Activated CD8-positive, alpha-beta T cell treated with anti-CD3 and anti-CD28 coated beads for 36 hours (primary cell): ENCODE measurements at regions not wholly inside any gene's neighbourhood (a gene's known extent, or its start where the extent isn't known, plus 50 kb on each side); places are given as distances from the start of the nearest gene placed in this dataset.

Experiments used
- ATAC-seq: fragments of 200-7000 bp; cut with Tn5 transposase; one replicate; pipeline ENCODE4 v1.10.0; 2021; ENCODE audit warnings: mild to moderate bottlenecking, moderate library complexity
- CTCF ChIA-PET: fragments of 350-600 bp; sonication (Branson Sonifier 250); formaldehyde crosslinking; loops from one replicate; lab custom pipeline; 2021; ENCODE audit warnings: antibody characterized with exemption; lab: Charles Lee
- POLR2A ChIA-PET: fragments of 350-600 bp; sonication (Branson Sonifier 250); formaldehyde crosslinking; loops from one replicate; lab custom pipeline; 2021; ENCODE audit warnings: antibody characterized with exemption; lab: Charles Lee
- DNase-seq: peaks from one replicate; pipeline ENCODE4 v3.0.0-alpha.2; 2020
- H3K27ac Mint-ChIP-seq: one replicate; pipeline ENCODE4 v1.8.0; 2021; ENCODE audit warnings: mild to moderate bottlenecking, mixed read lengths
- H3K27me3 Mint-ChIP-seq: one replicate; pipeline ENCODE4 v1.8.0; 2021; ENCODE audit warnings: mixed read lengths
- H3K36me3 Mint-ChIP-seq: one replicate; pipeline ENCODE4 v1.8.0; 2021; ENCODE audit warnings: low read depth, mixed read lengths
- H3K4me1 Mint-ChIP-seq: one replicate; pipeline ENCODE4 v1.8.0; 2021; ENCODE audit warnings: low read depth, mixed read lengths
- H3K4me3 Mint-ChIP-seq: one replicate; pipeline ENCODE4 v1.8.0; 2021; ENCODE audit warnings: mild to moderate bottlenecking, moderate library complexity, mixed read lengths
- H3K9me3 Mint-ChIP-seq: one replicate; pipeline ENCODE4 v1.8.0; 2021; ENCODE audit warnings: mixed read lengths
- CTCF ChIP-seq: fragments of 200-600 bp; IDR thresholded peaks from one replicate; pipeline ENCODE4 v1.8.0; 2022; ENCODE audit warnings: antibody characterized with exemption, mild to moderate bottlenecking
- intact Hi-C: fragments of 100-400 bp; cut with micrococcal nuclease; formaldehyde crosslinking; loops from one replicate; pipeline ENCODE4 v1.10.0; 2022

GRCh38 chr10:78815702-78816334 lies 252.9 kb upstream of the ZMIZ1 start:
- peaks cover 5% of the 10 kb centered on the region for H3K27me3 Mint-ChIP-seq
- H3K9me3 Mint-ChIP-seq, result no peaks in the 10 kb centered on the region
- TF ChIP-seq CTCF, result no peak
- intact Hi-C loops, result no loop called here
- ATAC-seq, result no peak
- H3K36me3 Mint-ChIP-seq, result no peaks in the 10 kb centered on the region
- no peak for DNase-seq
- ChIA-PET POLR2A (no interaction called here), CTCF (no interaction called here)
- H3K4me1 Mint-ChIP-seq, result no peaks in the 10 kb centered on the region
- no peak overlapping the region for H3K27ac Mint-ChIP-seq
- H3K4me3 Mint-ChIP-seq, result no peak overlapping the region

- Mint-ChIP-seq H3K4me3 (no peak overlapping the region), H3K9me3 (no peaks in the 10 kb centered on the region), H3K4me1 (no peaks in the 10 kb centered on the region), H3K27ac (no peak overlapping the region), H3K36me3 (no peaks in the 10 kb centered on the region), H3K27me3 (peaks cover 5% of the 10 kb centered on the region)
- ChIA-PET POLR2A (no interaction called here), CTCF (no interaction called here)
- DNase-seq (no peak), ATAC-seq (no peak)
- TF ChIP-seq CTCF, result no peak
- intact Hi-C loops, result no loop called here
Observed at GRCh38 chr10:78817361-78817760, 251.4 kb upstream of the ZMIZ1 start.

- Mint-ChIP-seq H3K4me1 (no peaks in the 10 kb centered on the region), H3K27me3 (peaks cover 5% of the 10 kb centered on the region), H3K27ac (no peak overlapping the region), H3K4me3 (no peak overlapping the region), H3K36me3 (no peaks in the 10 kb centered on the region), H3K9me3 (no peaks in the 10 kb centered on the region)
- ChIA-PET POLR2A (no interaction called here), CTCF (no interaction called here)
- no peak for TF ChIP-seq CTCF
- no peak for DNase-seq
- intact Hi-C loops, result no loop called here
- no peak for ATAC-seq
Observed at GRCh38 chr10:78817804-78818203, 251.0 kb upstream of the ZMIZ1 start.

- DNase-seq (no peak), ATAC-seq (no peak)
- POLR2A ChIA-PET, result no interaction called here
- Mint-ChIP-seq H3K27ac (no peak overlapping the region), H3K4me3 (no peak overlapping the region), H3K9me3 (no peaks in the 10 kb centered on the region), H3K4me1 (no peaks in the 10 kb centered on the region), H3K36me3 (no peaks in the 10 kb centered on the region), H3K27me3 (peaks cover 1% of the 10 kb centered on the region)
- CTCF ChIA-PET, result no interaction called here
- intact Hi-C loops, result no loop called here
- no peak for TF ChIP-seq CTCF
Observed at GRCh38 chr10:78819361-78820006, 249.3 kb upstream of the ZMIZ1 start.

GRCh38 chr10:78820007-78820362 lies 248.8 kb upstream of the ZMIZ1 start:
- intact Hi-C loops, result no loop called here
- peaks cover 1% of the 10 kb centered on the region for H3K27me3 Mint-ChIP-seq
- no peak for TF ChIP-seq CTCF
- H3K4me3 Mint-ChIP-seq, result no peak overlapping the region
- ATAC-seq (no peak), DNase-seq (no peak)
- H3K4me1 Mint-ChIP-seq, result no peaks in the 10 kb centered on the region
- ChIA-PET POLR2A (no interaction called here), CTCF (no interaction called here)
- no peaks in the 10 kb centered on the region for H3K9me3 Mint-ChIP-seq
- no peak overlapping the region for H3K27ac Mint-ChIP-seq
- H3K36me3 Mint-ChIP-seq, result no peaks in the 10 kb centered on the region
